ENCODE measurements at regions not wholly inside any gene's neighbourhood (a gene's known extent, or its start where the extent isn't known, plus 50 kb on each side); places are given as distances from the start of the nearest gene placed in this dataset.

DNA sequence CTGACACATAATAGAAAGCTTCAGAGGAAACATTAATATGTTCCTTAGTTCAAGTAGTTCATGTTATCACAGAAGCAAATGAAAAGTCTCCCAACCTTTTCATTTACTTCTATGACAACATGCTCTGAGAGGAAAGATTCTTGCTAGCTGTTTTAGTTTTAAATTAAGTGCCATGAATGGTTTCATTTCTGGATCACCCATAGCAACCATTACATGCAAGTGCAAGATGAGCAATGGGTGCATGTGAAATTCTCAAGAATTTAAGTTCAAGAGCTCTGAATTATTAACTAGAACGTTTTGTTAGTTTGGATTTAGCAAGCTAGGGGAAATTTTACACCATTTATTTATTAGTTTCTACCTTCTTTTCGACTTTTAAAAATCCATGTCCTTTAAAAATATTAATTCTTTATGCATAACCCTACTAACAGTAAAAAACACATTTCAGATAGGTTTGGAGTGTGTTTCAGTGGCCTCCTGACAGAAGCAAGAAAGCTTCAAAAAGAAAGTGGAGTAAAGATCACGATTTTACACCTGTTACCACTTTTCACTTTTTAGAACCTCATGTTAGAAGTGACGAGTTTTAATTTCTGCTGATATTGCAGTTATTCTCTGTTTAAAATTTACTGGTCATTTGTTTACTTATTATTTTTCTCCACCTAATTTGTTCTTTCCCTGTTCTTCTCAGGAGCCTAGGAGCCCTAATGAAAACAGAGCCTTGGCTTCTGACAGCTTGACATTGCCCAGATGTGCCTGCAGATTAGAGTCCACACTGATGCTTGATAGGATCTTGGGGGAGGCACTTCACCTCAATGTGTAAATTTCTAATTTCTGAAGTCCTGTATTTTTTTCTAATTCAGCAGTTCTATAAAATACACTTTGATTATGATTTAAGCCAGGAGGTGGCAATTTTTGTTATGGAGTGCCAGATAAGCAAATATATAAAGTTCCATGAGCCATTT, 995.3 kb upstream of the PHF14 start:
- DNase-seq (ENCODE audit: low read depth in 2 of 2): no peak

DNA sequence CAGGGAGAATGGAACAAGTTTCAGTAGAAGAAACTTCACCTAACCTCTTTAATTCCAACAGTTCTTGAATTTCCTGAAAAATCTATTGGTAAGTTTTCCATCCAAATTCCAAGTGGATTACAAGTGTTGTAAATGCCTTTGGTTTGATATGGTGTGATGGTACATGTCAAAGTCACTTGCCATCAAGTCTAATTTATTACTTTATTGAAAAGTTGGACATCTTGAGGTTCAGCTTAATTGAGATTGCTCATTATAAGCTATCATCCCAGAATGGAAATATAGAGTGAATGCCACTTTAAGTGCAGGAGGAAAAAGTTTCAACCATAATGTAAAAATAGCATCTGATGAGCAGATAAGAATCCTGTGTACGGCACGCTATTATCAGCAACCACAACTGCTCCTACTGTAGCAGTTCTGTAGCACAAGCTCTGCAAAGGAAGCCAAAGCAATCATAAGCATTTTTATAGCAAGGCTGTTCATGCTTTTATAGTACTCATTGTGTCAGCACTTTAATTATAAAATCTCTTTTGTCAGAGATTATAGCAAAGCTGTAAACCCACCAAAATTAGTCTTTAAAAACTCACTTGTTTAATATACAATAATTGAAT, 991.8 kb upstream of the PHF14 start:
- no peak for DNase-seq (ENCODE audit: low read depth in 2 of 2)

DNA sequence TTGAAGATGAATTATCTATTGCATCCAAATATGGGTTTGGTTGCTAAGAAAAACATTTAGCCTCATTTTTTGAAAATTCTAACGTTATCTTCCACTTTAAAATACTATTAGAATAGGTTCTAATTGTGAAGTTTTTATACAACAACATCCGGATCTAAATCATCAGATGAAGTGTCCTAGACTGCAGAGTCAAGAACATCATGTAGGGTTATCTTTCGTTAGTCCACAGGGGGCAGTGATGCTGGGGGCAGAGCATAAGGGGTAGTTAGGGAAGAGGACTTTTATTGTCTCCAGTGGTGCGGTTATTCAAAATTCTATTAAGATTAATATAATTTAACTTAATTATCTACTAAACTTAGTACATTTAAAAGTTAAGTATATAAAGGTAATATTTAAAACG, 990.6 kb upstream of the PHF14 start:
- DNase-seq (ENCODE audit: low read depth in 2 of 2): no peak

DNA sequence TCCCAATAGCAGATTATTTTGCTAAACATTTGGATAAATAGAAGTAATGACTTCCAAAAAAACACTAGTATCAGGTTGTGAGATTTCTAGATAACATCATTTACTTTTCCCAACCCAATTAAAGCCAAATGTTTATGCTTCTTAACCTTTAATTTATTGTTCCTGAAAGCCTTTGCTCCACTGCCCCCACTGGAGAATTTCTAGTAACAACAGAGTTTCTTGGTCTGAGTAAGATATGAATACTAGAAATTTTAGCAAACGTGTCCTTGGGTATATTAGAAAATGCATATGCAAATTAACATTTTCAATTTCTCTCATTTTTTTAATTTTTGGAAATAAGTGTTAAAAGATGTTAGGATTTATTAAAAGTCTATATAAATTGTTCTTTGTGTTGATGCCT, 958.0 kb upstream of the PHF14 start:
- DNase-seq (ENCODE audit: low read depth in 2 of 2): no peak

DNA sequence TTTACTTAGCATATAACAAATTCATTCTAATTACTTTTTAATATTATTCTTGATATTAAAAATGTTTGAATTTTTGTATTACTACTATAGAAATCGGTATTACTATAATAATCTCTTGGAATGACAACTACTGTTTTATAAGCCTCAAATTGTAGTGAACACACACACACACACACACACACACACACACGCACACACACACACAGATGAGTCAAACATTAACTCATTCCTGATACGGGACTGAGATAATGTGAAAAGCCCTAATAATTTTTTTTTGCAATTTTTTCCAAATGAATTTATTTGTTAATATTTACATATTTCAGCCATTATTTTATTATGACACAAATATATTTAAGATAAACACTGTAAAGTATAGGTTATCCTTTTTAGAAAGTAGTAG, 951.2 kb upstream of the PHF14 start:
- no peak for DNase-seq (ENCODE audit: low read depth in 2 of 2)

DNA sequence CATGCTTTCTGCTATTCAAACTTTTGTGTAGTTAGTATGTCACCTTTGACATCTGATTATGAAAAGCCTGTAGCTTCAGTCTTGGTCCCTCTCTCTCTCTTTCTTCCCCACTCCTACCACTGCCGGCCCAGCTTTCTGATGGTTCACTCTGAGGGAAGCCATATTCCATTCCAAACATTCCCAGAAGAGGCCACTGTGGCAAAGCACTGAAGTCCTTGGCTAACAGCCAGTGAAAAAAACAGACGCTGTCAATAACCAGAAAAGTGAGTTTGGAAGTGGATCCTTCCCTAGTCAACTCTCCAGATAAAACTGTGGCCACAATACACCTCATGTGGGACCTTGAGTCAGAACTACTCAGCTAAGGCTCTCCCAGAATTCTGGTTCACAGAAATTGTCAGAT, 950.7 kb upstream of the PHF14 start:
- no peak for DNase-seq (ENCODE audit: low read depth in 2 of 2)

DNA sequence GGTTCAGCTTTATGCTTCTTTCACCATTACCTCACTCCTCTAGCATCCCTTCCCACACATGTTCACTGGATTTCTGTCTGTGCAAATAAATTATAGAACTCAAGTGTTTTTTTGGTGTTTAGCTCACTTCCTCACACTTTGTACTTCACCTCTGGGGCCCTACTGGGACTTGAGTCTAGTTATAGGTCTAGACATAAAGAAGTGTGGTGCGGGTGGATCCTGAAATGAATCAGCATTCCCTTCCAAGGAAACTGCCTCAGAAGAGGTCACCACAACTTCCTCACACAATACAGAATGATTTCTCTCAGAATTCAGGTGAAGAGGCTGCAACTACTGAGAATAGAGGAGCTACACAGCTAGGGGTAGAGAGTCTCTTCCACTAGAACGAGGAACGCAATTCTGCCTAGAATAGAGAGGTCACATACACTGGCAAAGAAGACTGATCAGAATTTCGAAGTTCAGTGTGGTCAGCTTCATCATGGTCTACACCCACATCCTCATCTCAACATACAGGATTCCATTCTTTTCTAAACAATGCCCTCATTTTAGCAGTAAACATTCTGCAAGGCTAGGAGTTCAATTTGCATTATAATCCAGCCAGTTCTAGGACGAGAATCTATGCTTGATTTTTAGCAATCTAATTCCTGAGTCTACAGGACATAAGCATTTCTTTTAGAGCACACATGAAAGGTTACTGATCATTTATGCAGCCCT, 938.7 kb upstream of the PHF14 start:
- DNase-seq (ENCODE audit: low read depth in 2 of 2): no peak

DNA sequence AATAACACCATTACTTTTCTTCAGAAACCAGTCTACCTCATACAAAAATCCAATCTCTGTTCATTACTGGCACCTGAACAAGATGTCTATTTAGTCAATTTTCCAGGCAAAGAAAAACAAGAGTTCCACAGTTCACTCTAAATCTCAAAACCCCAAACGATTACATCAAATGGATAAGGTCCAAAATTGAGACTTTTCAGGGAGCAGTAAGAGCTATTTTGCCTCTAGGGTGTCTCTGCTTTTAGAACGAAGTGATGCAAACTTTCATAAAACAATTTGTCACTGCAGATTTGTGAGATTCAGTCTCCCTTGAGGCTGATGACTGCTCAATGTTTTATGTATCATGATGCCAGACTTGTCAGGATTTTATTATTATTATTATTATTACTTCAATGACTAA, 937.0 kb upstream of the PHF14 start:
- no peak for DNase-seq (ENCODE audit: low read depth in 2 of 2)

DNA sequence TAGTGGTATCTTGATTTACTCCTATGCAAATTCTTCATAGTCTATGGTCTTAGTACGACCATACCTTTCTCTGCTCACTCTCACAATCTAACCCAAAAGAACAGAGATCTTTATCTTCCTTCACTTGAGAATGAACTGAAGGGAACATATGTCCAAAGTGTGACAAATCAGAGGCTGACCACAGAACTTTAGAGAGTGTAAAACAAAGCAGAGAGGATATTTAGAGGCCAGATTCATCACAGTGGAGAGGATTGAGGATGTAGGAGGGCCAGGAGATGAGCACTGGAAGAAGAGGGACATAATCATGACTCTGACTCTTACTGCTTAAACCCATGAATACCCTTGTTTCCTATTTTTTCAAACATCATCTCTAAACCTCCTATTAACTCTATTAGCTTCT, 935.3 kb upstream of the PHF14 start:
- DNase-seq (ENCODE audit: low read depth in 2 of 2): no peak

DNA sequence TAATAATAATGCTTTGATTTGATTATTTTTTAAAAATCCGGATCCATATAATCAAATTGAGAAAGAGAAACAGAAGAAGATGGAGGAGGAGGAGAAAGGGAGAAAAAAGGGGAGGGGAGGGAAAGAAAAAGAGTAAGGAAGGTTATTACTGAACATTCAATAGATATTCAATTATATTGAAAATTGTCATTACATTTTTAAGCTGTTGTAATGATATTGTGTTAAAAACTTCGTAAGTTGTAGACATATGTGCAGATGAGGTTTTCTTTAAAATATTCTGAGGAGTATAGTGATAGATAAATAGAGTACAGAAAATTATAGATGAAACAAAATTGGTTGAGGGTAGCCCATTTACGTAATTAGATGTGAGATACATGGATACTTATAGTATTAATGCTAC, 933.0 kb upstream of the PHF14 start:
- no peak for DNase-seq (ENCODE audit: low read depth in 2 of 2)

DNA sequence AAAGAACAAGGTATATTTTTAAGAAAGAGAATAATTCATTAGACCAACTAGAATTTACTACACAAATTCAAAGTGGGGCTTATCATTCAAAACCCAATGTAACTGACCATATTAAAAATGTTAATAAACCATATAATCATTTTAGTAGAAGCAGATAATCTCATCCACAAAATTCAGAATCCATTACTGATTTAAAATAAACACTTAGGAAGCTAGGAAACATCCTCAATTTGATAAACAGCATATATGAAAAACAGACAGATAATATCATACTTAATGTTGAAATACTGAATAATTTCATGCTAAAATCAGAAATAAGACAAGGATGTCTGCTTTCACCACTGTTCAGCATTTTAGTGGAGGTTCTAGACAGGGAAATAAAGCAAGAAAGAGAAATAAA, 902.8 kb upstream of the PHF14 start:
- no peak for DNase-seq (ENCODE audit: low read depth in 2 of 2)

DNA sequence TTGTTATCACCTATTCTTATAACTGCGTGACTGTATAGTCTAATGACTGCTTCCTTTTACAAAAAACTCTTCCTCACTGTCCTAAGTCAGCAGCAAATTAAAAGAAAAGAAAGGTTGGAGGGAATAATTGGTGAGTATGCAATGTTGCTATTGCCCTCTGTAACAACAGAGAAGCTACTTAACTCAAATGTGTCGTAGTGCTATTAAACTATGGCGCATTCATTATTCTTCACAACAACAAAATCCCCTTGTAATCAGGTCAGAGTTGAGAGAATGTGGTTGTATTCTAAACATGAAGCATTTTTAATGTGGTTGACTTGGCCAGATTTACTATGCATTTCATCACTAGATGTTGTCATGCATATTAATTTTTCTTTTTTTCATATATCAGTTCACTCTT, 897.8 kb upstream of the PHF14 start:
- DNase-seq (ENCODE audit: low read depth in 2 of 2): no peak

DNA sequence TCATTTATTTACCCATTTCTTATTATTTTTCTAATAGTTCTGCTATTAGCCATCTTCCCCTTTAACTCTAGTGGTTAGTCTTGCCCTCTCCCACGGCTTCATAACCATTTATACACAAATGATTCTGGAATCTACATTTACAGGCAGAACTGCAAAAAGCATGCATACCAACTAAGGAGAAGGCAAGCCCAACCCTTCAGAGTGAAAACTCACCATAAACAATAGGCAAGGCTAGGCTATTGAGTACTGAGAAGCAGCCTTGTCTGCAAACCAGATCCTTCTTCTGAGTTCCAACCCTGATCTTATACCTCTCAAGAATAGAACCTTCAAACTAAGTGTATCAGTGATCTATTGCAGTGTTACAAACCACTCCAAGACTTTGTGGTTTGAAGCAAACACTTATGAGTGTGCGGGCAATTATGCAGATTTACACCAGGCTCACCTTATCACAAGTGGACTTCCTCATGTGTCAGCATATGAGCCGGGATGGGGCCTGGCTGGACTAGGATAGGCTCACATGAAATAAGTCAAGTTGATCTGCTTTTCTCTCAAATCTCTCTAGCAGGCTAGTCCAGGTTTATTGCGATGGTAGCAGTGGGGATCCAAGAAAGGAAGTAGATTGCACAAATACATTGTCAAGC, 896.9 kb upstream of the PHF14 start:
- DNase-seq (ENCODE audit: low read depth in 2 of 2): no peak

DNA sequence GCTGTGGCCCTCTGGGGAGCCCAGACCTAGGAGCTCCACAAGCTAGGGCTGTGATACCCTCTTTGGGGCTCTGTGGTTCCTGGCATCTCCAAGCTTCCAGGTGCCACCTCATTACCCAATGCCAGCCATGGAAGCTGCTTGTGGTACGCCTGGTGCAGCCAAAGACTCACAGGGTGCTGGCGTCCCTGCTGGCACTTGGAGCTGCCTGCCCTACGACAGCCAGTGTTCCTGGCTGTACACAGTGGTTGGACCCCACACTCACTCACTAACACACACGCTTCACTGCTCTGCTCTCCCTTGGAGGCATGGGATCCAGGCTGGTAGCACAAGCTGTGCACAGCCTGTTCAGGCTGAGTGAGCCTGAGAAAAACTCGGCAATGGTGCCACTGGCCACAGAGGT, 894.1 kb upstream of the PHF14 start:
- no peak for DNase-seq (ENCODE audit: low read depth in 2 of 2)

DNA sequence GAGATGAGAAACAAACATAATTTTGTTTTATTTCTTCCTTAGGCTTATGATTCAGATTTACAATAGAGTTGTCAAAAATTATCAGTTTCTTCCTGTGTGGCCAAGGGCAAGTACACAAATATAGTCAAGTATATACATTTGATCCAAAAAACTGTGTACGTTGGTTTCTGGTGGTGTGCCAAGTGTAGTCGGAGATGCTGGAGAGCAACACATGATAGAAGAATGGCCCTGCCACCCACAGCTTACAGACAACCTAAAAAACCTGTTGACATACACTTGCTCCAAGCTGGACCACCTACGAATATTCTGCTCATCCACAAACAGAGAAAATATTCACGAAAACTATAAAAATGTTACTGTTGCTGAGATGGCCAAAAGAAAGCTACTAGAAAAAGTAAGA, 890.8 kb upstream of the PHF14 start:
- DNase-seq (ENCODE audit: low read depth in 2 of 2): no peak

DNA sequence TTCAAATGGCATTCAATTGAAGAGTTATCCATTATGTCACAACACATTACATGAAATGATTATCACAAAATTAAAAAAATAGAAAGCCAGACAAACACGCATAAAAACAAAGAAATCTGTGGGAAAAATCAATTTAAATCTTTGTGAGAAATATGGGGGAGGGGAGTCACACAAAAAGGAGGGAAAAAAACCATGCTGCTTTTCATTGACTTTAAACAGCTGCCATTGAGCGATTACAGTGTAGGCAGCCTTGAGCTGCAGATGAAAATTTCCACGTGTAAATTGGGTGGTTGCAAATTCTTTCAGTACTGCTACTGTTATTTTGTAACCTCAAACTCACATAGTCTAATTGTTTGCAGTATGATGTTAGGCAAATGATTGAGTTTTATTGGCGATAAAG, 889.9 kb upstream of the PHF14 start:
- no peak for DNase-seq (ENCODE audit: low read depth in 2 of 2)

DNA sequence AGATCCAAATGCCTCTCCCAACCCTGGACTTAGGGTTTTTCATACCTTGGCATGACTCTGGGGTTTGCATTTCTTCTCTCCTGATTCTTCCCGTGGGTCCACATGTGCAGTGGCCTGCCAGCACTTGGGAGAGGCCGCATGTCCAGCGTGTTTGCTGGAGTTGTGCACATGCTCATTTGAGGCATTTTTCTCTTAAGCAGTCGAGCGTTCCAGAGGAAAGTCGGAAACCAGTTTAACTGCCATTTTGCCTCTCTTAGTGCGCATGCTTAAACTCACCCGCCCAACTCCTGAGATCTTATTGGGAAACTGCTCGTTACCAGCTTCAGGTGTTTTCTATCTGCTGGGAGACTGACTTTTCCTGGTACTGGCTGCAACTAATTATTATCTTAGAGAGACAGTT, 888.4 kb upstream of the PHF14 start:
- DNase-seq (ENCODE audit: low read depth in 2 of 2): no peak

DNA sequence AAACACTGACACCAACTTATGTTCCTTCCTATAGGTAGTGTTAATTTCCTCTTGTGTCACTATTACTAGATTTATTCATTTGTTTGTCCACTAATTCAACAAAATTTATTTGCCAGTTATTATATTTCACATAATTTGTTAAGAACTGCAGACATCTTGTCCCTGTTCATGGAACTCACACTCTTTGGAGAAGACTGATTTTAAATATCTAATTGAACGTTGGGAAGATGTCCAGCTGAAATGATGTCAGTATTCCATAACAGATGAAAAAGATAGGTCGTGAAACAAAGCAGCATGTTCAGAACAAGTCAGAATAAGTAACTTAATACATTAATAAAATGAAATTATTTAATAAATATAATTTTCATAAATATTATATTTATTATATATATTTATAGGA, 873.1 kb upstream of the PHF14 start:
- no peak for DNase-seq (ENCODE audit: low read depth in 2 of 2)

DNA sequence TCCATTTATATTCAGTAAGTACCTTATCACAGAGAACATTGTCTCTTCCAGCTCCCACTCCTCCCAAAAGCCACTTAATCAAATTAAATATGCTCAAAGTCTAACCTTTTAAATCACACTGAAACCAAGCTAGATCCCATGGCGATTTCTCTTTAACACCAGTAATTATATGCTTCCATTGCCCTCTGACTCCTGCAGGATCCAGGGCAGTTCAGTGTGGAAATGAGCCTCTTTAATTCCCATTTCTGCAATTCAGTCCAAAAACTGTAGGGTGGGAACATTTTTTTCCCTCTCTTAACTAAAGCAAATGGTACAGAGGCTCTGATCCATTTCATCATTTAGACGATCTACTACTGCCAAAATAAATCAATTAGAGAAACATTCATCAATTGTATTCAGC, 872.3 kb upstream of the PHF14 start:
- no peak for DNase-seq (ENCODE audit: low read depth in 2 of 2)

DNA sequence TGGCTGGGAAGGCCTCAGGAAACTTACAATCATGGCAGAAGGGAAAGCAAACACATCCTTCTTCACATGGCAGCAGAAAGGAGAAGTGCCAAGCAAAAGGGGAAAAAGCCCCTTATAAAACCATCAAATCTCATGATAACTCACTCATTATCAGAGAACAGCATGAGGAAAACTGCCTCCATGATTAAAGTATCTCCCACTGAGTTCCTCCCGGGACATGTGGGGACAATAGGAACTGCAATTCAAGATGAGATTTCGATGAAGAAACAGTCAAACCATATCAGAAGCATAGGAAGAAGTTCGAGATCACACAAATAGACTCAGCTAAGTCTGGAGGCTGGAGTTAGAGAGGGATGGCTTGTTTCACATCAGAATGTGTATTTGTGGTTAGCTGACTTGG, 869.4 kb upstream of the PHF14 start:
- no peak for DNase-seq (ENCODE audit: low read depth in 2 of 2)

DNA sequence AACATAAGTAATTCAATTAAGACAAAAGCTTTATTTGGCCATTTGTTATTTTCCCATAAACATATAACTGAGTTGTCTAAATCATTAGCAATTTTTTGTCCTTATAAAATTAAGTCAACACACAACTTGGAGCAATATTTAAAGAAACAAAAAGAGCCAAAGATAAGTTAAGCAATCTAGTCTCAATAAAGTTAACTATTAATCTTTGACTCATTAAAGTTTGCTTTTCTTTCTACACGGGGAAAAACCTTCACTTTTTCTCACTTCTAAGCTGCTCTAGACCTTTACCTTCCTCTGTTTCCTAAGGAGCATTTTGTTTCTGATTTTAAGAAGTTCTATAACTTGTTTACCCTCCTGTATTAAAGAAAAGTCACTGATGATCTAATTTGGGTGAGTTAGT, 867.1 kb upstream of the PHF14 start:
- DNase-seq (ENCODE audit: low read depth in 2 of 2): no peak

DNA sequence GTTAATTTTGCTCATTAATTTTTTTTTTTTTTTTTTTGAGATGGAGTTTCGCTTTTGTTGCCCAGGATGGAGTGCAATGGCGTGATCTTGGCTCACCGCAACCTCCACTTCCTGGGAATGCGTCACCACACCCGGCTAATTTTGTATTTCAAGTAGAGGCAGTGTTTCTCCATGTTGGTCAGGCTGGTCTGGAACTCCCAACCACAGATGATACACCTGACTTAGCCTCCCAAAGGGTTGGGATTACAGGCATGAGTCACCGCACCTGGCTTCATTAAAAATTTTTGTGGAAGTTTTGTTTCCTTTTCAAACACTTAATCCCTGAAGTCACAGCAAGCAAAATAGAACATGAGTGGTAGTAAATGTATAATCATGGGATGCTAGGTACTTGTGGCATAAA, 857.2 kb upstream of the PHF14 start:
- no peak for DNase-seq (ENCODE audit: low read depth in 2 of 2)
